ENCODE measurements at regions not wholly inside any gene's neighbourhood (a gene's known extent, or its start where the extent isn't known, plus 50 kb on each side); places are given as distances from the start of the nearest gene placed in this dataset.

GRCh38 chr5:174459832-174460448, 264.4 kb upstream of the MSX2 start:
- H3K36me3 ChIP-seq (ENCODE audit: control insufficient read depth in 2 of 2, insufficient read depth in 2 of 2, low read length in 1 of 2) = no peaks in the 10 kb centered on the region
- no peaks in the 10 kb centered on the region for H3K79me2 ChIP-seq (ENCODE audit: control insufficient read depth, insufficient read depth, low read length)
- ChIA-PET RAD21 (ENCODE audit: unreplicated experiment) (no interaction called here), CTCF (no interaction called here), POLR2A (no interaction called here), SMC1A (ENCODE audit: uncharacterized antibody, unreplicated experiment) (no interaction called here)
- WGBS (ENCODE audit: insufficient coverage, insufficient replicate concordance, low lambda C conversion rate, missing lambda C conversion rate) = 38% methylated on average over 9 of the region's 9 CpGs
- H3K4me2 ChIP-seq (ENCODE audit: control insufficient read depth, insufficient read depth) = no peak overlapping the region
- no peak for DNase-seq (ENCODE audit: low read depth, low spot score)
- no peak for ATAC-seq
- H3K4me1 ChIP-seq (ENCODE audit: control insufficient read depth, insufficient read depth, low read length) = no peaks in the 10 kb centered on the region
- no peak overlapping the region for H2AFZ ChIP-seq (ENCODE audit: control insufficient read depth, low read depth, low read length)
- H3K27me3 ChIP-seq (replicated peaks in 1 of 2; ENCODE audit: control insufficient read depth in 2 of 2, insufficient read depth in 2 of 2, low read length in 1 of 2) = no peaks in the 10 kb centered on the region
- no peak overlapping the region for H3K9ac ChIP-seq (ENCODE audit: control insufficient read depth, insufficient read depth, low read length)
- BruUV-seq (replicated peaks) = no TSS peak
- no peak for FAIRE-seq
- no peak overlapping the region for H3K27ac ChIP-seq (ENCODE audit: control insufficient read depth, insufficient read depth)
- H4K20me1 ChIP-seq (ENCODE audit: control insufficient read depth, insufficient read depth) = no peaks in the 10 kb centered on the region
- H3K4me3 ChIP-seq = no peak overlapping the region
- TF ChIP-seq E2F4 (IDR thresholded peaks at IDR 0.05; ENCODE audit: low read depth, low read length) (no peak), ATF2 (IDR thresholded peaks at IDR 0.05; ENCODE audit: low read length) (no peak), CHD2 (IDR thresholded peaks at IDR 0.05; ENCODE audit: borderline replicate concordance, low read depth, low read length) (no peak), ZBTB40 (IDR thresholded peaks at IDR 0.05; ENCODE audit: borderline replicate concordance) (no peak), CREM (IDR thresholded peaks at IDR 0.05; ENCODE audit: low read depth) (no peak), SUPT20H (IDR thresholded peaks at IDR 0.05; ENCODE audit: borderline replicate concordance, control insufficient read depth, low read depth, low read length) (no peak), BACH1 (IDR thresholded peaks at IDR 0.05; ENCODE audit: borderline replicate concordance) (no peak), USF2 (IDR thresholded peaks at IDR 0.05; ENCODE audit: borderline replicate concordance, low read depth, low read length) (no peak)
- intact Hi-C loops (cut with micrococcal nuclease; ENCODE audit: unreplicated experiment) = no loop called here
- in situ Hi-C loops (cut with MboI) = no loop called here
- H3K9me3 ChIP-seq (replicated peaks; ENCODE audit: control insufficient read depth, insufficient read depth, low read length) = no peaks in the 10 kb centered on the region

All from GM12878 (cell line).